ENCODE measurements at regions not wholly inside any gene's neighbourhood (a gene's known extent, or its start where the extent isn't known, plus 50 kb on each side); places are given as distances from the start of the nearest gene placed in this dataset.

- TF ChIP-seq CTCF (conservative IDR thresholded peaks at IDR 0.05), result no peak
- TF ChIP-seq ZFX (IDR thresholded peaks at IDR 0.05), result no peak
These were observed 420.8 kb upstream of the AUTS2 start for GRCh38 chr7:69177461-69177861.

GRCh38 chr7:69177941-69178494 is 420.3 kb upstream of the AUTS2 start:
- H3K27ac ChIP-seq, result no peak overlapping the region
- no peak for TF ChIP-seq ZFX (IDR thresholded peaks at IDR 0.05)
- no peak for TF ChIP-seq CTCF (conservative IDR thresholded peaks at IDR 0.05)

More at GRCh38 chr7:69177461-69177861, 420.8 kb upstream of the AUTS2 start:
- H3K27ac ChIP-seq, result no peak overlapping the region

- no peak overlapping the region for H3K27ac ChIP-seq
- TF ChIP-seq CTCF (conservative IDR thresholded peaks at IDR 0.05) (no peak), ZFX (IDR thresholded peaks at IDR 0.05) (no peak)
These were observed 417.6 kb upstream of the AUTS2 start for GRCh38 chr7:69180662-69181061.

GRCh38 chr7:69182596-69183467 is 415.4 kb upstream of the AUTS2 start:
- TF ChIP-seq CTCF (conservative IDR thresholded peaks at IDR 0.05) (no peak), ZFX (IDR thresholded peaks at IDR 0.05) (no peak)
- no peak overlapping the region for H3K27ac ChIP-seq

- TF ChIP-seq ZFX (IDR thresholded peaks at IDR 0.05), result no peak
- H3K27ac ChIP-seq, result no peak overlapping the region
These were observed 413.9 kb upstream of the AUTS2 start for GRCh38 chr7:69184339-69184738.

- TF ChIP-seq ZFX (IDR thresholded peaks at IDR 0.05) (no peak), CTCF (conservative IDR thresholded peaks at IDR 0.05) (no peak)
- H3K27ac ChIP-seq, result no peak overlapping the region
These were observed 413.1 kb upstream of the AUTS2 start for GRCh38 chr7:69185170-69185569.

- no peak overlapping the region for H3K27ac ChIP-seq
- no peak for TF ChIP-seq ZFX (IDR thresholded peaks at IDR 0.05)
- no peak for TF ChIP-seq CTCF (conservative IDR thresholded peaks at IDR 0.05)
These were observed 411.3 kb upstream of the AUTS2 start for GRCh38 chr7:69186974-69187373.

All from C4-2B (cell line).